GM18520 (cell line): ENCODE measurements at regions not wholly inside any gene's neighbourhood (a gene's known extent, or its start where the extent isn't known, plus 50 kb on each side); places are given as distances from the start of the nearest gene placed in this dataset.
"Not testable (repeated sequence)": the region's sequence is repeated elsewhere in the genome, so short reads cannot be mapped to it uniquely, and the experiment has no call there.

Source experiments
- ATAC-seq: cut with Tn5 transposase; IDR thresholded peaks from one replicate; pipeline ENCODE4 v1.9.1; 2021; ENCODE audit not compliant: unreplicated experiment

DNA sequence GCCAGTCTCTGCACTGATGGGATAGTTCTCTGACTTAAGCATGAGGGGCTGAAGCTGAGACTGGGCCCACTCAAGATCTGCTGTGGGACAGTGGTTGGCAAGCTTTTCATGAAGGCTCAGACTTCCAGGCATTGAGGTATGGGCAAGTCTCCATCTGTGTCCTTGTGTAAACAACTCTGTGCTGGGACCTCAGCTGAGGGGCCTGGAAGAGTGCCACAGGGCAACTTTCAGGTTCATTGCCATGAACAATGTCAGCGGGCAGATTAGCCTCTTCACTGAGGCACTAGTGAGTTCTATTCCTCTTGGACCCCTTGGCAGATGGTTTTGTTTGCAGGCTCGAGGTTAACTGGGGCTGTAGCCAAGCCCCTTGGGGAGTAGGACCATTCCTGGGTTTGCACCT, 127.1 kb downstream of the MRPS30 start:
- no peak for ATAC-seq

- no peak for ATAC-seq
These were observed 133.8 kb downstream of the MRPS30 start for GRCh38 chr5:44942524-44943001.

DNA sequence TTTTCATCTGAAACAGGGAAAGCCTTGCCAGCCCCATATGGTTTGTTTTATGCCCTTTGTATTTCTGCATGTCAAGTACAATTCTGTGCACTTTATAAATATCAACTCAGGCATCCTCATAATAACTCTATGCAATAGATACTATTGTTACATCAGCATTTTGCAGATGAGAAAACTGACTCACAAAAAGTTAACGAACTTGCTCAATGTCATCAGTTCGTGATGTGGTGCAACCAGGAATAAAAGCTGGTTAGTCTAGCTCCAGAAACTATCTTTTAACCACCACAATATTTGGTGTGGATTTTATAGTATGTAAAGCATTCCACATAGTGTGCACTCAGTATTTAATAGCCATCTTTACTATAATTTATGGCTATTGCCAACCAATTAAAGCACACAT, 134.9 kb downstream of the MRPS30 start:
- ATAC-seq, result no peak

GRCh38 chr5:44945743-44946142, 137.0 kb downstream of the MRPS30 start:
- no peak for ATAC-seq

DNA sequence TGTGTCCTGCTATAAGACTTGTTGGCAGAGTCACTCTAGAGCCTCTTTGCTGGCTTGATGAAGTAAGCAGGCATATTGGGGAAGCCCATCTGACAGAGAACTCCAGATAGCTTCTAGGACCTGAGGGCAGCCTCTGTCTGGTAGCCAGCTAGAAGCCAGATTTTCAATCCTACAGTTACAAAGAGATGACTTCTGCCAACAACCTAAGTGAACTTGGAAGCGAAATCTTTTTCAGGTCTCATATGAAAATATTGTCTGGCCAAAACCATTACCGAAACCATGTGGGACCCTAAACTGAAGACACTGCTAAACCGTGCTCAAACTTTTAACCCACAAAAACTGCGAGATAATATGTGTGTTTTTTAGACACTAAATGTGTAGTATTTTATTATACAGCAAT, 140.9 kb downstream of the MRPS30 start:
- ATAC-seq, result no peak

DNA sequence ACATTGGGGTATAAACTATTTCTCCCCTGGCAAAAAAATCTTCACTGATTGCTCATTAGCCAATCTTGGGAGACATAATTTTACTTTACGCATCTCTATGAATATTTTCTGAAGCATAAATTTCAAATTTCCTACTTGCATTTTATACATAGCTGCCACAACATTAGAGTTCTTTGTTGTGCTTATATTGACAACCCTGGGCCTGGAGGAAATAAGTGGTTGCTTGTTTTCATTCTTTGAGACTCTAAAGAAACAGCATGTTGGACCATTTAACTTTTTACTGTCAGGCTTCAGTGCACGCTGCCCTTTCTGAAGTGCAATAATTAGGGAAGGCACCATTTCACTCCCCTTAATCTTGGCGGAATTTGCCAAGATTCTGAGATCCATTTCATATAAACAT, 142.6 kb downstream of the MRPS30 start:
- no peak for ATAC-seq

DNA sequence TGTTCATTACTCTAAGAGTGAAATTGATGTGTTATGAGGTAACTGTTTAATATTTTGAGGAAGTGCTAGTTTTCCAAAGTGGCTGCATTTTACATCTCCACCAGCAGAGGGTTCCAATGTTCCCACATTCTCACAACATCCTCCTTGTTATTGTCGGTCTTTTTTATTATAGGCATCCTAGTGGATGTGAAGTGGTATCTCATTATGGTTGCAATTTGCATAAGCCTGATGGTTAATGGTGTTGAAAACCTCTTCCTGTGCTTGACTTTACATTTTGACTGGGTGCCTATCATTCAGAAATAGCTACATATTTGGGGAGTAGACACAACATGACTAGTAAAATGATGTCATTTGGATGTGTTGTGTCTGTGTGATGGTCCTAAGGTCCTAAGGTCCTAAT, 143.6 kb downstream of the MRPS30 start:
- ATAC-seq, result peak; percentile 56

- ATAC-seq, result no peak
These were observed 144.3 kb downstream of the MRPS30 start for GRCh38 chr5:44953078-44953477.

- ATAC-seq, result not testable (repeated sequence)
These were observed 150.3 kb downstream of the MRPS30 start for GRCh38 chr5:44958943-44959454.

DNA sequence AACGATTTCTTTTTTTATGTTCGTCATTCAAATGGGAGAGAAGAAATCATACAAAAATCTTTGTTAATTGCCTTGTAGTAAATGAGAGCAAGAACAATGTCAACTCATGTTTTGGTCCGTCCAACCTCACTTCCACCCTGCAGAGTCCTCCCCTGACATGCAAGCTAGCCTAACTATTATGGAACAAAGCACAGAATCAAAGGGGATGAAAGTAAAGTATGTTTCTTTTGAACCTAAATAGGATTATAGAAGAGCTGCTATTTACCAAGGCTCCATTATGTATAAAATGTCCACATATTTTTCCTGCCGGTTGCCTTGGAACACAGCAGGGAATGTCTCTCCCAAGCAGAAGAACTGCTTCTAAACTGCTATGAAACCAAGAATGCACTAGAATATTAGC, 161.1 kb downstream of the MRPS30 start:
- no peak for ATAC-seq

- ATAC-seq, result not testable (repeated sequence)
These were observed 162.2 kb downstream of the MRPS30 start for GRCh38 chr5:44970963-44971362.

- no peak for ATAC-seq
These were observed 166.1 kb downstream of the MRPS30 start for GRCh38 chr5:44974813-44975212.

GRCh38 chr5:44981708-44982107, 173.0 kb downstream of the MRPS30 start:
- ATAC-seq, result no peak

DNA sequence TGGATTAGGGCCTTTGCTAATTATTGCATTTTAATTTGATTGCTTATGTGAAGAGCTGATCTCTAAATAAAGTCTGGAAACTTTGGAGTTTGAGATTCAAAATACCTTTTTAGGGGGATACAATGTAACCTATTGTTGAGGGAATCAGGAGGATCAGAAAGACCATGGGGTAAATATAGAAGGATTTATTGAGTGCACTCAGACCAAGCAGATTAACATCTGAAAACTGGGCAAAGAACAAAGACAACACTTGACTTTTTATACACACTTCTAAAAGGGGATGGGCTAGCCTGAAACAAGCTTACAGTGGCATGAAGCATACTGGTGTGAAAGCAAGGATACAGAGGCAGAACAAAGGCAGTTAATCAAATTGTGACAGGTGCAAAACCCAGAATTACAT, 174.3 kb downstream of the MRPS30 start:
- ATAC-seq, result no peak

- ATAC-seq, result no peak
These were observed 178.3 kb downstream of the MRPS30 start for GRCh38 chr5:44987026-44987425.

DNA sequence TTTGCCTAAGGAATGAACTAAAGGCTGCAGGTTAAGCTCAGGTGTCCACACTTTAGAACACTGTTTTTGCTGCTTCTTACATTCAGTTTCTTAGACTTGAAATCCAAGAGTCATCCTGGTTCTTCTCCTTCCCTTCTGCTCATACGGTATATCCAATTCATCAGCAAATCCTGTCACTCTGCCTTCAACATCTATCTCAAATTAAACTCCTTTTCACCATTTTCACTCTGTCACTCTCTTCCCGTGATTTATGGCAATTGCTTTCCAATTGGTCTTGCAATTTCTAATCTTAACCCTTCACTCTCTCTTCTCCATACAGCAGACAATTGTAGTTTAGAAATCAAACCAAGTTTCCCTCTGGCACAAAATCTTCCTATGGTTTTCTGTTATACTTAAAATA, 182.9 kb downstream of the MRPS30 start:
- ATAC-seq, result no peak

DNA sequence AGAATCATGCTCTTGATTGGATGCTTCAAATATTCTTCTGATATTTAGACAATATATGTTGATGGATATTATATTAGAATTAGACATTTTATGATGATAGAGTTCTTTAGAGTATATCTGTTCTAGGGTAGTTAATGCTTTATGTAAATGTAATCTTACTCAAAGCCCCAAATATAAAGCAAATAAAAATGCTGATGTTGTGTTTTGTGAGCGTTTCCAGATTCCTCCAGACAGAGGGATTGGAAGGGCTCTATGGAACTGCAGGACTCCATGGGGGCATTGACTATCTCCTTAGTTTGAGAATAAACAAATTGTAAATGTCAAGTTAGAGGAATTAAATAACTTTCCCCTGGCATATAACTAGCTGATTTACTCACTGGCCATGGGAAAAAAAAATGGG, 184.5 kb downstream of the MRPS30 start:
- no peak for ATAC-seq

GRCh38 chr5:44997506-44997905, 188.8 kb downstream of the MRPS30 start:
- no peak for ATAC-seq

DNA sequence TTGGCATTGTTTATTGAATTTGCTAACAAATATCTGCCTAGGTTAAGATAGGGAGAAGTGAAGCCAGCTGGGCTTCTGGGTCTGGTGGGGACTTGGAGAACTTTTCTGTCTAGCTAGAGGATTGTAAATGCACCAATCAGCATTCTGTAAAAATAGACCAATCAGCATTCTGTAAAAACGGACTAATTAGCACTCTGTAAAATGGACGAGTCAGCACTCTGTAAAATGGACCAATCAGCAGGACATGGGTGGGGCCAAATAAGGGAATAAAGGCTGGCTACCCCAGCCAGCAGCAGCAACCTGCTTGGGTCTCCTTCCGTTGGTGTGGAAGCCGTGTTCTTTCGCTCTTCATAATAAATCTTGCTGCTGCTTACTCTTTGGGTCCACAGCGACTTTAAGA, 198.4 kb downstream of the MRPS30 start:
- ATAC-seq, result not testable (repeated sequence)

DNA sequence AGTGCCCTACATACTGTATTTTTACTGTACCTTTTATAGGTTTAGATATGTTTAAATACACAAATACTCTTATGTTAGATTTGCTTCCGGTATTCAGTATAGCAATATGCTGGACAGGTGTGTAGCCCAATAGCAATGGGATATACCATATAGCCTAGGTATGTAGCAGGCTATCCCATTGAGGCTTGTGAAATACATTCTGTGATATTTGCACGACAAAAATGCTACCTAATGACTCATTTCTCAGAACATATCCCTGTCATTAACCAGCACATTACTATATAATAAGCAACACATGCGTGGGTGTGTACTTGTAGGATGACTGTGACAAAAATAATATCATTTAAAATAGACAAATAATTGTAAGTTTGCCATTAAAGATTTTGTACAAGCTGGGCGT, 208.8 kb downstream of the MRPS30 start:
- no peak for ATAC-seq

DNA sequence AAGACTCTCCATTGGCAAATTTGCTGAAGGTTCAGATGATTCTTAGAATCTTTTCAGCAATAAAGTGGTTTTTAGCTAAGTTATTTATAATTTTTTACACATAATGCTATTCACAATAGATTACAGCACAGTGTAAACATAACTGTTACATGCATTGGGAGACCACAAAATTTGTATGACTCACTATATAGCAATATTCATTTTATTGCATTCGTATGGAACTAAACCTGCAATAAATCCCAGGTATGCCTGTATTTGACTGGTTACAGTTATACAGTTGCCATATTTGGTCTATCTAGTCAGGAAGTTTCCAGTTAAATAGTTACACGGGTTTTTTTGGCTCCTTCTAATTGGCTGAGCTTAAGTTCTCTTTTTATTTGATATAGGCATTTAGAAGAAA, 220.8 kb downstream of the MRPS30 start:
- no peak for ATAC-seq

GRCh38 chr5:45035991-45036390, 227.2 kb downstream of the MRPS30 start:
- ATAC-seq, result no peak

- ATAC-seq, result no peak
These were observed 229.2 kb downstream of the MRPS30 start for GRCh38 chr5:45037927-45038326.
